Myocyte (in vitro differentiated cells): ENCODE measurements at regions not wholly inside any gene's neighbourhood (a gene's known extent, or its start where the extent isn't known, plus 50 kb on each side); places are given as distances from the start of the nearest gene placed in this dataset.
A peak's percentile ranks its signal among the peaks of the same experiment; 100 is the strongest.

Experiments used
- DNase-seq: peaks from one replicate; pipeline ENCODE4 v3.0.0-alpha.2; 2012; ENCODE audit warnings: low read depth

DNA sequence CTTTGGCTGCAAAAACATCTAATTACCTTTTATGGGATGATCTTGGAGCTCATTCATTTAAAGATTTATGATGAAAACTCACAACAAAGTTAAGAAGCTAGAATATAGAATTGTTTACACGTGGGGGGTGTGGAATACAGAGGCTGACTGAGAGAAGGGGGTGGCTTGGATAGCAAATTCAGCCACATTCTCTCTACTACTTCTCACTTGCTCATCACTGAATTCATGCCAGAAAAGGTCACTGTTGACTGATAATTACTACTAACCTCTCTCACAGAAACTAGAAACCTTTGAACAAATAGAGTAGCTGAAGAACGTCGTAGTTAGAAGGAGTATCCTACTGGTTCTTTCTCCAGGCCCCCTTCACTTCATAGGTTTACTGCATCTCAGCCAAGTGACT, 808.2 kb downstream of the BRINP1 start:
- no peak for DNase-seq

DNA sequence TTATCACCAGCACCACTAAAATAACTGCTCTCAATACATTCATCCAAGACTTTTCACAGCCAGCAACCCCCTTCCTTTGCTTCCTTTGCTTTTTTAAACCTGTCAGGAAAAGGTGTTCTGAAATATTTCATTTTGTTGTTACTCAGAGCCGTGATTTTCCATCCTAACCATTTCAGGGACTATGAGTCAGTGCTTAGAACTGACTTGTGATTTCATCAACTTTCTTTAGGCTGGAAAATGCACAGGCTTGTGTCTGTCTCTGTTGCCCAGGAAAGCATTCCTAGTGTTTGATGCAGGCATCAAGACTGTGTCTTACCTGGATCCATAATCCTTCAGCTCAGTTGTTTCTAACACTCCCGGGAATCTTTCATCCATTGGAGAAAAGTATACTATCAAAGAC, 805.6 kb downstream of the BRINP1 start:
- no peak for DNase-seq

DNA sequence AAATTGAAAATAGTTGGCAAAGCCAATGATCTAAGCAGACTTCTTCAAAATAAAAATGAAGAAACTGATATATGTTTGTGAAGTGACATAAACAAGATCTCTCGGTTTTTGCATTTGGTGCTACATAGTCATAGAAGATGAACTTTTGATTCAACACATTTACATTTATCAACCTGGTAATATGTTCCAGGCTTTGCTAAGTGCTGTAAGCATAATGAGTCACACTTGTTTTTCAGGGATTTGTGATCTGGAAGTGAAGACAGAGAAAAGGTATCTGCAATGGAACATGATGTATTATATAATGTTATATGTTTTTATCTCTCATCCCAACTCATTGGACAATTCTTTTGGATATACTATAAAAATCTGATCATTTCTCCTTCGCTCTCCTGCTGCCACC, 801.4 kb downstream of the BRINP1 start:
- no peak for DNase-seq

DNA sequence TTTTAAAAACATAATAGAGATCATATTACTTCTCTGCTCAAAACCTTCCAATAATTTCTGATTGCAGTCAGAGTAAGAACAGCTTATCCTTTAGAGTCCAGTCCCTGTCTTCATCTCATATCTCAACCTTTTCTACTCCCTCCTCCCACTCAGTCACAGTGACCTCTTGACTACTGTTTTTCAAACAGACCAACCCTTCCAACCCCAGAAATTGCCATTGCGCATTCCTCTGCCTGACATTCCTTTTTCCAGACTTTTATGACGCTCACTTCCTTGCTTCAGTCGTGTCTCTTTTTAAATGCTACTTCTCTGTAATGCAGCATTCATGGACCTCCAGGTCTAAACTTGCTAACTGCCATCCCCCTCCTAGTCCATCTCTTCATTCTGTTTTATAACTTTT, 800.5 kb downstream of the BRINP1 start:
- DNase-seq: no peak

DNA sequence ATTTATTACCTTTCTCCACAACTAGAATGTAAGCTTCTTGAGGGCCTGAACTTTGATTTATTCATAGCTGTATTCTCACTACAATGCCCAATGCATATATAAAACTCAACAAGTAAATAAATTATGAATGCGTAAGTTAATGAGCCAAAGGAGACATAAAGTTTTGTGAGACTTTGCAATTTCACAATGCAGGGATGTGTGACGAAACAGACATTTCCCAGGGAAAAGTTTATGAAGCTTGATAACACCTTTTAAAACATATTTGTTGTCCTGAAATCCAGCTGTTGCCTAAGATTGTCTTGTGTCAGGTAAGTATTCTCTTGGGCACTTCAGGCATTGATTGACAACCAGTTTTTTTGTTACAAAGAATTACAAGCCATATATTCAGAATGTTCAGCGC, 800.1 kb downstream of the BRINP1 start:
- no peak for DNase-seq

DNA sequence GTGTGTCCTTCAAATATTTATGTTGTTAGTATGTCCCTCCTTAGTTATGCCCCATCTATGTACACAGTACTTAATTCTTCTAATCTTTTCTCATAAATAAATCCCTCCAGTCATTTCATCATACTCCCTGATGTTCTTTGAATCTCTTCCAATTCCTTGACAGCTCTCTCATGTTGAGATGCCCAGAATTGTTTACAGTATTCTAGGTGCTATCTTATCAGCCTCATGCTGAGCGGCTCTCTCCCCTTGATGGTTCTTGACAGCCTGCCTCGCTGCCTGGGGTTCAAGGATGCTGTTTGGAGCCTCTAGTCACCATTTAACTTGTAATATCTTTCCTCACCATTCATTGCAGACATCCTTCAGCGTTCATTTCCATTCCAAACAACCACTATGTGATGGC, 799.2 kb downstream of the BRINP1 start:
- no peak for DNase-seq

DNA sequence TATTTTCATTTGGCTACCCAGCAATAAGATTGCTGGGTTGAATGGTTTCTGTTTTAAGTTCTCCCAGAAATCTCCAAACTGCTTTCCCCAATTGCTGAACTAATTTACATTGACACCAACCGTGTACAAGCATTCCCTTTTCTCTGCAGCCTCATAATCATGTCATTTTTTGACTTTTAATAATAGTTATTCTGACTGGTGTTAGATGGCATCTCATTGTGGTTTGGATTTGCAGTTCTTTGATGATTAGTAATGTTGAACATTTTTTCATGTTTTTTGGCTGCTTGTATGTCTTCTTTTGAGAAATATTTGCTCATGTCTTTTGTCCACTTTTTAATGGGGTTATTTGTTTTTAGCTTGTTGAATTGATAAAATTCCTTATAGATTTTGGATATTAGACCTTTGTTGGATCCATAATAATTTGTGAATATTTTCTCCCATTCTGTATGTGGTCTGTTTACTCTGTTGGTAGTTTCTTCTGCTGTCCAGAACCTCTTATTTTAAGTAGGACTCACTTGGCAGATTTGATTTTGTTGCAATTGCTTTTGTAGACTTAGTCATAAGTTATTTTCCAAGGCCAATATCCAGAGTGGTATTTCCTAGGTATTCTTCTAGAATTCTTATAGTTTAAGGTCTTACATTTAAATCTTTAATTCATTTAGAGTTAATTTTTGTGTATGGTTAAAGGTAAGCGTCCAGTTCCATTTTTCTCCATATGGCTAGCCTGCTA, 793.7 kb downstream of the BRINP1 start:
- no peak for DNase-seq

DNA sequence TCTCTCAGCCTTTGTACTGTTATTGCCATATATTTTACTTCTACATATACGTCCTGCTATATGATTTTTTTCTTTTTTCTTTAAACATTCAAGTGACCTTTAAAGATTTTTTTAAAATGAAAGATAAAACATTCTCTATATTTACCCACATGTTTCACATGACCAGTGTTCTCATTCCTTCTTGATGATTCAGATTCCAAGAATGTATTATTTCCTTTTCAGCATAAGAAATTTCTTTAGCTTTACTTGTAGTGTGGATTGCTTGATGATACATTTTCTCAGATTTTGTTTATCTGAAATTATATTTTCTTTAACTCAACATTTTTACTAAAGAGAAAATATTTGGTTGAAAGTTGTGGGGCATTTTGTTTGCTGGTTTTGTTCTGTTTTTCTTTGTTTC, 792.1 kb downstream of the BRINP1 start:
- peak; percentile 36 for DNase-seq

DNA sequence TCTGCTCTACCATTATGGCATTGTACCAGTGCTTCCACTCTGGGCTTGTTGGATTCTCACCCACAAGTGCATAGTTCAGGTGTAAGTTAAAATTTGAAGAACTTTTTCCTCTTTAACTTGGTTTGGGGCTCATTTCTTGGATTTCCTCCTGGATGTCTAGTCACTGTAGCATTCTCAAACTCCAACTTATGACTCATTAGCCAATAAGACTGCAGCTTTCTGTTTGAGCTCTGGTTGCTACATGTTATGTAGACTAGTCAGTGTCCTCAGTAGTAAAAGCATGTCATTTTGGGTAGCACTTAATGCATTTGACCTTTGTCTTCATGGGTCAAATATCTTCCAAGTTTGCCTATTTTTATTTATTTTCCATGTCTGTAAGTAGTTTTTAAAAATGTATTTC, 790.8 kb downstream of the BRINP1 start:
- DNase-seq: no peak

DNA sequence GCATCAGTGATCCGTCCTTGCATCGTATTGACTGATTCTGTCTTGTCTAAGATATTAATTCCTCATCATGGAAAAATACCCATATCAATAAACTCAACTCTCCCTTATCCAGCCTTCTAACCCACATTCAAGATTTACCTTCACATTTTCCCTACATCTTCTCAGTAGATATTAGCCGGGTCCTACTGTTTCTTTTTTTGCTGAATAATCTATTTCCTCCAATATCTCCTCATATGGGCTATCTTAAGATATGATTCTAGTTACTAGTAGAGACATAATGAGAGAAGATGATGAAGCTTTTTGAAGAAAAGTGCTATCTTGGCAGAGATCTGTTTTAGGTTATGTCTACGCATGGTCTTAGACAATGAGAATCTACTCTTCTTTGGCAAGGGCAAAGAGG, 785.8 kb downstream of the BRINP1 start:
- DNase-seq: no peak

DNA sequence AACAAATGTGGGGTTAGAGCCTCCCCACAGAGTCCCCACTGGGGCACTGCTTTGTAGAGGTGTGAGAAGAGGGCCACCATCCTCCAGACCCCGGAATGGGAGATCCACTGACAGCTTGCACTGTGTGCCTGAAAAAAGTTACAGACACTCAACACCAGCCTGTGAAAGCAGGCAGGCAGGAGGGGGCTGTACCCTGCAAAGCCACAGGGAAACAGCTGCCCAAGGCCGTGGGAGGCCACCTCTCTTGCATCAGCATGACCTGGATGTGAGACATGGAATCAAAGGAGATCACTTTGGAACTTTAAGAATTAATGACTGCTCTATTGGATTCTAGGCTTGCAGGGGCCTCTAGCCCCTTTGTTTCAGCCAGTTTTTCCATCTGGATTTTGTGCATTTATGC, 782.3 kb downstream of the BRINP1 start:
- peak; percentile 54 for DNase-seq

DNA sequence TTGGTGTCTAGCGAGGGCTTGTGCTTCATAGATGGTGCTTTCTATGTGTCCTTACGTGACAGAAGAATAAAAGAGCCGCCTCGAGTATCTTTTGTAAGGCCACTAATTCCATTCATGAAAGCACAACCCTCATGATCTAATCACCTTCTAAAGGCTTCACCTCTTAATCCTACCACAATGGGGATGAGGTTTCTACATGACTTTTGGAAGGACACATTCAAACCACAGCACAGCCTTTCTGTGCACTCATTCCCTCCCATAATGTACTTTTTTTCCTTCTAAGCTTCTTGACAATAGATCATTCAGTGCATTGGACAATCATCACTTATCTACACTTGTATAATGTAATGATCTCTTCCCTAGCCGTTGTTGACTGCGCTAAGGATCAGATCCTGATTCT, 774.8 kb downstream of the BRINP1 start:
- DNase-seq: no peak

DNA sequence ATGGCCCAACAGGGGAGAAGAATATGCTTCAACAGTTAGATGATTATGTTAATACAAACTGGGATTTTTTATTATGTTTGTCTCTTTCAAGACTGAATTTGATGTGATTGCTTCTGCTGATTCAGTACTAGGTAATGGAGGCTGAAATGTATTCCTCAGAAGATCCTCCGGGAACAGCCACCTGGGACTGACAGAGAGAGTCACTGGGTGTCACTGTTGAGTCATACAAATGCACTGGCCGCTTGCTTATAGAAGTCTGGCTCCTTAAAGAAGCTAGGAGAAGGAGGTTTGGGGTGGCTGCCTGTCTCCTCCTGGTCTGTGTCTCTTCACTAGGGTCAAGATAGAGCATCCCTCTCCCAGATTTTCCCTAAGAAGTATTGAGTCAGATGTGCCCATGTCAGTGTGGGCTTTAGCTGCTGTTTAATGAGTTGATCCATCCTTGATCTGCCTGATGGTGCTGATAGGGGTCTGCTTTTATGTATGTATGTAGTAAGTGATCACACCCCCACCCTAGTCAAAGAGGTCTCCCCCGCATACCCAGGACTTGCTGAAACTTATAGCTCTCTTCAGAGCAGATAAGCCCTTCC, 773.4 kb downstream of the BRINP1 start:
- DNase-seq: peak; percentile 78

DNA sequence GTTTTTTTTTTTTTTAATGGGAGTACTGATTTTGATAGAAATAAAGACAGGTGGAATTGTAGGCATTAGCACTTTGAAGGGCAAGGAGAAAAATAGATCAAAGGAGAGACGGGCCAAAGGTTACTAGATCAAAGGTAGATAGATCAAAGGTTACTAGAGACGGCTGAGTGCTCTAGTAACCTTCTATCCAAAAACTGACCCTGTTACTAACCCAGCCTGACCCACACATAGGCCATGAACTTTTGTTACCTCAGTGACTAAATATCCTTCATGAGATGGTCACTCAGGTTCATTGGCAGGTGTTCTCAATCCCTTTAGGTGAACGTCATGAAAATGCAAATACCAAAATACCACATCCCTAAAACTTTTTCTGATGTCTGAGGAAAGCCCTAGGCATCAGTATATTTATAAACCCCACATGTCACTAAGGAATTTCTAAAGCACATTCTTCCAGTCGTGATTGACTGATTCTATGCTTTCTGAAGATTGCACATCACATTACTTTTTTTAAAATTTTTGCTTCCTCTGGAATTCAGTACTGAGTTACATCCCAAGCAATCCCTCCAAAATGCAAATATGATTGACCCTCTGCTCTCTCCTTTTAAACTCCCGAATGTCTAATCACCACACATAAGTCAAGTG, 772.7 kb downstream of the BRINP1 start:
- DNase-seq: no peak

DNA sequence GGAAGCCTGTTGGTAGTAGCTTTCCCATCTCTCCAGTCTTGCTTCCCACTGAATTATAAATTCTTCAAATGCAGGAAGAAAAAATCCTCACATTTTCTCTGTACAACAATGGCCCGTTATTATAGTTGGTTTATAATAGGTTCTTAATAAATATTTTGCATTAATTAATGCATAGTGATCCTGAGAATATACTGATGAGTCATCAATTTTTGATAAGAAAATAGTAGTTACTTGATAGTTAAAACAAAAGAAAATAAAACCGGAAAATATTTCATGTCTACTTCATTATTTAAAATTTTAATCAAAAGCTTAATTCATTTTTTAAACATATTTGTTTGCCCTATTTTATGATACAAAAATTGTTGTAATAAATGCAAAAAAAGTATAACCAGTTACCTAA, 762.6 kb downstream of the BRINP1 start:
- DNase-seq: no peak

DNA sequence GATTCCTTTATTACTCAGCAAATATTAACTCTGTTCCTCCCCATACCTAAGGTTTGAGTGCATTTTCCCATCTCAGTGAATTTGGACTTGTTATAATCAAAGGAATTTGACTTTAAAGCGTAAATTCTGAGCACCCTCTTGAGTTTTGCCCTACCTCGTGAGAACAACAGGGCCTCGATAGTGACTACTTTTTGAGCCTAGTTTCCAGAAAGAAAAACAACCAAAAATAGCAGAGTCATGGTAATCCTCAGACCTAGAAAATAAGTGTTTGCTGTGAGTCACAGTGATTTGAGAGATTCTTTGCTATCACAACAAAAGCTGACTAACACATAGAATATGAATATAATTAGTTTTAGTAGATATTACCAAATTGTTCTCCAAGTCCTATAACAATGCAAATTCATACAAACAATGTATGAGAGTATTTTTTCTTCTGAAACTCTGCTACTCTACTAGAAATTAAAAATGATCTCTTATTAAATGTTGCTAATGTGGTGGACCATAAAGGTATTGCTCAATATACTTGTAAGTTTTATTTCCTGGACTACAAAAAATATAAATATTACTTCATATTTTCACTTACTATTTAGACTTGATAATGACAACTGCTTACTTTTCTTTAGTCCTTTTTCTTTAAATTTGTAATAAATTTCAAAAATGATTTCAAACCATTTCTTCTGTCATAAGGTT, 759.7 kb downstream of the BRINP1 start:
- peak; percentile 63 for DNase-seq

DNA sequence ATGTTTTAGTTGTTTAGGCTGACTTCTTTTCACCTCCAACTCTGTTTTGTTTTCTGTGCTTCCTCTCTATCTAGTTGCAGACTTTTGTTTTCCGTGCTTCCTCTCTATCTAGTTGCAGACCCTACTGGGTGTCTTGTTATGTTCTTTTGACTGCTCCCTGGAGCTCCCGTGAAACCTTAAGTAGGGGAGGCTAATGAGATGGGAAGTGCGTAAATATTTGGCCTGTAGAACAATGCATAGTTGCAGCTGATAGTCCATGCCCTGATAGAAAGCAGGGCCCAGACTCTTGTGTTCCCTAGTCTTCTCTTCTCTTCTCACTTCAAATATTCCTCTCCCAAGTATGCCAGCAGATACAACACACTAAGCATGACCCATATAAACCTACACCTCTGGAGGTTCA, 757.0 kb downstream of the BRINP1 start:
- no peak for DNase-seq

DNA sequence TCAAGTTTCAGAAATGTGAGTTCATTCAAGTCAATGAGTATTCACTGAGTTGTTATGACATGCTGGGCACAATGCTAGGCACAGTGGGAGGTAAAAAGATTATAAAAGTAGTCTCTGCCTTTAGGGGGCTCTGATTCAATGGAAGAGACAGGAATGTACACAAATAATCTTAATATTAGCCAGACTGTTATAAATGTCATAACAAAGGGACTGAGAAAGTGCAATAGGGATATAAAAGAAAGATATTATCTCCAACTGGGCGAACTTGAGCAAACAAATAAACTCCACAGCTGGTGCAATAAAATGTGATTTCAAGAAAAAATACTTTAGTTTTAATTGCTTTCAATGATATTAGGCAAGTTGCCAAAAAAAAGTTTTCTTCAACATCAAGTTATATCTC, 755.2 kb downstream of the BRINP1 start:
- no peak for DNase-seq

DNA sequence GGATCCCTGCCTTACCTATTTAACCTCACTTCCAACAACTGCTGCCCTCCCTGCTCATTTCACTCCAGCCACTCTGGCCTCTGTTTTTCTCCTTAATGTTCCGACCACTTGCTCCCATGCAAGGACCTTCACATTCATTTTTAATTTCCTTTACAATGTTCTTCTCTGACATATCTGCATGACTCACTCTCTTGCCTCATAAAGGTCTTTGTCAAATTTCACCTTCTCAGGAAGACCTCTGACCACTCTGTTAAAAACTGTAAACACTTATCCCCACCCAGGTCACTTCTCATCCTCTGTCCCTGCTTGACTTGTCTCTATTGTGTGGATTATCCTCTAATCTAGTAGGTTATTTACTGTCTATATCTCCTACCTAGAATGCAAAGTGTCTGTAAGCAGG, 751.2 kb downstream of the BRINP1 start:
- DNase-seq: no peak

DNA sequence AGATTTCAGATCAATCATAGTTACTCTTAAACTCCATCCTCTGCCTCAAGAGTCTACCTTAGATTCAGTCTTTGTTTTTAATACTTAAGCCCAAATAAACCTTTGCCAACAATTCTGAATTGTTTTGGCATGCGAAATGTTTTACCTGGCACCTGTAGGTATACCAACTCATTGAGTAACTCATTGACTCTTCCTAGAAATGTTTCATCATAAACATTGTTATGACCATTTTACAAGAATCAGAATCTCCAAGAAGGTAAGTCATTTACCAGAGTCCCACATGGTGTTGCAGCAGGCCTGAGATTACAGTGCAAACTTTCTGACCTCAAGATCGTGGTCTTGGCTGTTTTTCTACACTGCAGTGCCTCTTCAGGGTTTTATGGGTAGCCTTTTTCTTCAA, 750.4 kb downstream of the BRINP1 start:
- no peak for DNase-seq

DNA sequence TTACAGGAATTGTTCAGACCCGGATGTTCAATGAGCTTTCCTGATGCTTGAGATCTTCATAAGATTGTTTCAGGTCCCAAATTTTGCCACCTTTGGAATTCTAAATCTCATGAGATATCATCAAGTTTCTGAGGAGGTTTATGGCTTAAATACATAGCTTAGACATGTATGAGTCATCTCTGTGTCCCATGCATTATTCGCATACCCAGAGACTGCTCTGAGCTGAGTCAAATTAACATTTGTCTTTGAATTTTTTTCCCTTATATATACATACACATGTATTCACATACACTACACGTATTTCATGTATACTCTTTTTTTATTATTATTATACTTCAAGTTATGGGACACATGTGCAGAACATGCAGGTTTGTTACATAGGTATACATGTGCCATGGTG, 744.6 kb downstream of the BRINP1 start:
- no peak for DNase-seq

DNA sequence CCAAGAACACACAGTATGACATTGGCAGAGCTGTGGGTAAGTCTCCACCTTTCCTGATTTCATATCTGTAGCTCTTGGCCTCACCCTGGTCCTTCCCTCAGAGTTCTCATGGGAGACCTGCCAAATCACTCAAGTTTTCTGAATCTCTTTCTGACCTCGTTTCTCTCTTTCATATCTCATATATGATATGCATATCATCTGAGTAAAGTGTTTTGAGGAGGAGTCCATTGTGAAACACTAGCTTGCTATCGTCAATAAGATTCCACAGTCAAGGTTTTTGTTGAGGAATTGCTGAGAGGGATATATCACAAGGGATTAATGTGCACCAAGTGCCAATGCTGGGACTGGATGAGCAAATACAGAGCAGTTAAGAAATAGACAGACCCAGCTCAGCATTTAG, 739.2 kb downstream of the BRINP1 start:
- no peak for DNase-seq
